ENCODE measurements at regions not wholly inside any gene's neighbourhood (a gene's known extent, or its start where the extent isn't known, plus 50 kb on each side); places are given as distances from the start of the nearest gene placed in this dataset.
"Not testable (repeated sequence)": the region's sequence is repeated elsewhere in the genome, so short reads cannot be mapped to it uniquely, and the experiment has no call there.

DNA sequence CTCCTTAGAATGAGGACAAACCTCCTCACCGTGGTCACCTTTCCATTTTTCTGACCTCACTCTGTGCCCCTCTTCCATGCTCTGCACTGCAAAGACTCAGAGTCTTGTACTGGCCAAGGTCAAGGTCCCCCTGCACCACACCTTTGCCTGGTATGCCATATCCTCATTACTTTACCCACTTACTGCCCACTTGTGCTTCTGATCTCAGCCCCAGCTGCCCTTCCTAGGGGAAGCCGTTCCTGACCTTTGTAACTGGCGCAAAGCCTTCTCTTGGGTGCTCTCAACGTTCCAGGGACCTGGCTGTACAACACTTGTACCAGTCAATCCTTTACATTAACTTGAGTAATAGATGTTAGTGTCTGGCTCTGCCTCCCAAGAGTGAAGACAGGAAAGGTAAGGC, 256.0 kb downstream of the SV2B start:
- DNase-seq (ENCODE audit: low spot score), result no peak

DNA sequence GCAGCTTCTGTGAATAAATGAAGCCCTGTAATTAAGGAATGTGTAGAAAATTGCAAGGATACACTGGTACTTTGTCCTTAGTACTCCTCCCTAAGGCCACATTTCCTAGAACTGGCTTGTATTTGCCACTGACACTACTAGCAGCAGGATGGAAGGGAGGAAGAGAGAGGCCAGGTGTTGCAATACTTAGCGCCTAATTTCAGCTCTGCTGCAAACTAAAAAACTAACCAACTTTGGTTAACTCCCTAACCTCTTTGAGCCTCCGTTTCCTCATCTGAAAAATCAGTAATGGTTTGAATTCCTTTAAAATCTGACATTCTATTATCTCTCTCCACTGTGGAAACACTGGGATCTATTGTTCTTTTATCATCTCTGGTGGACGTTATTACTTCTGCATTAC, 257.0 kb downstream of the SV2B start:
- DNase-seq (ENCODE audit: low spot score), result no peak

GRCh38 chr15:91357486-91357885, 257.4 kb downstream of the SV2B start:
- no peak for DNase-seq (ENCODE audit: low spot score)

GRCh38 chr15:91358405-91358804, 258.3 kb downstream of the SV2B start:
- no peak for DNase-seq (ENCODE audit: low spot score)

DNA sequence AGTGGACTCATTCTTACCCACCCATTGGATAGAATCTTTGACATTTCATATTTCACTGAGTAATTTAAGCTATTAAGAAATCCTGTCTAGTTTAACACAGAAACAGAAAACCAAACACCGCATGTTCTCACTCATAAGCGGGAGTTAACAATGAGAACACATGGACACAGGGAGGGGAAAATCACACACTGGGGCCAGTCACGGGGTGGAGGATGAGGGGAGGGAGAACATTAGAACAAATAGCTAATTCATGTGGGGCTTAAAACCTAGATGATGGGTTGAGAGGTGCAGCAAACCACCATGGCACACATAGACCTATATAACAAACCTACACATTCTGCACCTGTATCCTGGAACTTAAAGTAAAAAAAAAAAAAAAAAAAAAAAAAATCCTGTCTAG, 261.6 kb downstream of the SV2B start:
- not testable (repeated sequence) for DNase-seq (ENCODE audit: low spot score)

- DNase-seq (ENCODE audit: low spot score), result no peak
Measured at GRCh38 chr15:91366111-91366510, 266.1 kb downstream of the SV2B start.

DNA sequence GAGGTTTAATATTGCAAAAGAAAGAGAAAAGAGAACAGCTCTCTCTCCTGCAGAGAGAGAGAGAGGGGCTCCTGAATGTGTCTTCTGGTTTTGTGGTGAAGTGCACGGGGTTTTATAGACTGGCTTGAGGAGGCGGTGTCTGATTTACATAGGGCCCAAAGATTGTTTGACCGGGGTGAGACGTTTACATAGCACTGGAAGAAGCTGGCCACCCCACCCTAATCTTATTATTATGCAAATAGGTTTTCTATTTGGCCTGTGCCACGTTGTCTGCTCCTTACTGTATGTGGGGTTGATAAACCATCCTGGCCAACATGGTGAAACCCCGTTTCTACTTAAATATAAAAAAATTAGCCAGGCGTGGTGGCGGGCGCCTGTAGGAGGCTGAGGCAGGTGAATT, 268.6 kb downstream of the SV2B start:
- DNase-seq (ENCODE audit: low spot score), result no peak

GRCh38 chr15:91369823-91370222, 269.8 kb downstream of the SV2B start:
- DNase-seq (ENCODE audit: low spot score), result no peak

- DNase-seq (ENCODE audit: low spot score), result not testable (repeated sequence)
Measured at GRCh38 chr15:91371345-91371744, 271.3 kb downstream of the SV2B start.

- DNase-seq (ENCODE audit: low spot score), result no peak
Measured at GRCh38 chr15:91374336-91374735, 274.3 kb downstream of the SV2B start.

- DNase-seq (ENCODE audit: low spot score), result no peak
Measured at GRCh38 chr15:91376038-91376437, 276.0 kb downstream of the SV2B start.

GRCh38 chr15:91380114-91380513, 280.1 kb downstream of the SV2B start:
- DNase-seq (ENCODE audit: low spot score), result no peak

DNA sequence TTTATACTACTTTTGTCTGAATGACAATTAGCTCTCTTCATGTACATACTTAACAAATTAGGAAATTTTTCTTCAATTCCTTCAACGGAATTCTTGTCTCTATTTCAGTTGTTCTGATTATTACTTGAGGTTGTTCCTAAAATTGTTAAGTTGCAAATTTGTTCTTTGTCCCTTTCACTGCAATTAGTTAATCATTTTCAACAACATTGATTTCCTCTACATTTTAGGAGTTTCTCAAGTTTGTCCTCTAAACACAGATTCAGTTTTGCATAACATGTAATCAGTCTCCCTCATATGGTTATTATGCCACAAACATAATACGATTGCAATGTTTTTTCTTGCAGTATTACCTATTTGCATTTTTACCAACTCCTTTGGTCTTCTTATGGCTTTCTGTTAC, 283.5 kb downstream of the SV2B start:
- DNase-seq (ENCODE audit: low spot score), result no peak

DNA sequence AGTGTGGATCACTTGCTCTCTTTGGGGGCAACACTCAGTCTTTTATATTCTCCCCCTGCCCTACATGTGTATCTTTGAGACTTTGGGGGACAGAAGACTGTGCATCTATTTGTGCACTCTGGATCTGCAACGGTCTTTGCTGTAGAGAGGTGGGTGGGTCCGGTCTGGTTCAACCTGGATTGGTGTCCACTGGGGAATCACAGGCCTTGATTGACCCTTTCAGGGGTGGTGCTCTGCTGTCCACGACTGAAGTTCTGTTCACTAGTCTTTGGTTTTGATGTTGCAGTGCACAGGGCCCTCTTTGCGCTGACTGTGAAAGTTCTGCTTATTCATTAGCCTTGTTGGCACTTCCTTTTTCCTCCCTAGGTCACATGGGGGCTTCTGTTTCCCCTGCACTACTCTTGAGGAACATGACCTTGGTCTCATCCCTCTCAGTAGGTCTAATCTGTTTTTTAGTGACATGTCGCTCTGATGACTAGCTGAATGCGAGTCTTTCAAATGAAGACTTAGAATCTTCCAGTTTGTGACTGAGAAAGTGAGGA, 284.2 kb downstream of the SV2B start:
- DNase-seq (ENCODE audit: low spot score), result no peak

GRCh38 chr15:91385311-91385710, 285.3 kb downstream of the SV2B start:
- DNase-seq (ENCODE audit: low spot score), result no peak

DNA sequence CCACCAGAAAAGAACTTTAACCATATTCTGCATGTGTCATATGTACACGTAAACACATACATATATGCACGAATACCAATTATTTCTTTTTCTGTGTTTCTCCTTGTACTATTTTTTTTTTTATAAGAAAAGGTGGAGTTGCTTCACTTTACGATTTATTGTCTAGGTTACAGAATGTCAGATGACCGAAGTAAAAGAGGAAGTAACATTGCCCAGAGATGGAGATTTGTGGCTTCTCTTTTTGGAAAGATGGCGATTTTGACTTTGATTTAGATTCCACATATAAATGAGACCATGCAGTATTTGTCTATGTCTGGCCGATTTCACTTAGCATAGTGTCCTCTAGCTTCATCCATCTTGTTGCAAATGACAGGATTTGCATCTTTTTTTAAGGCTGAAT, 293.1 kb downstream of the SV2B start:
- DNase-seq (ENCODE audit: low spot score), result no peak

DNA sequence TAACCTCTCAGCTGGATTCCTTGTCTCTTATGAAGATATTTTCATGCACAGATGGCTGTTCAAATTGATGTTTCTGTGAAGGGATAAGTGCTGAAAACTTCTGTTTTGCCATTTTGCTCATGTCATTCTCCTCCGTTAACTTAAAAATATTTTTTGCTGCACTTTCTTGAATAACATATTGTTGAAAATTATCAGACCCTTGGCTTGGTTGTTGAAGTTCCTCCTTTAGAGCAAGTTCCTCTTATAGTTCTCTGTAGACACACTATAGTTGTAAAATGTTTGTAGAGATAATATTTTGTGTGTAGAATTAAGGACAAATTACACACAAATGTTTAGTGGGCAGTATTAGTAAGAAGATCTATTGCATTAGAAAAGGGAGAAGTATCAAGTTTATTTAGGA, 300.4 kb downstream of the SV2B start:
- DNase-seq (ENCODE audit: low spot score), result no peak

DNA sequence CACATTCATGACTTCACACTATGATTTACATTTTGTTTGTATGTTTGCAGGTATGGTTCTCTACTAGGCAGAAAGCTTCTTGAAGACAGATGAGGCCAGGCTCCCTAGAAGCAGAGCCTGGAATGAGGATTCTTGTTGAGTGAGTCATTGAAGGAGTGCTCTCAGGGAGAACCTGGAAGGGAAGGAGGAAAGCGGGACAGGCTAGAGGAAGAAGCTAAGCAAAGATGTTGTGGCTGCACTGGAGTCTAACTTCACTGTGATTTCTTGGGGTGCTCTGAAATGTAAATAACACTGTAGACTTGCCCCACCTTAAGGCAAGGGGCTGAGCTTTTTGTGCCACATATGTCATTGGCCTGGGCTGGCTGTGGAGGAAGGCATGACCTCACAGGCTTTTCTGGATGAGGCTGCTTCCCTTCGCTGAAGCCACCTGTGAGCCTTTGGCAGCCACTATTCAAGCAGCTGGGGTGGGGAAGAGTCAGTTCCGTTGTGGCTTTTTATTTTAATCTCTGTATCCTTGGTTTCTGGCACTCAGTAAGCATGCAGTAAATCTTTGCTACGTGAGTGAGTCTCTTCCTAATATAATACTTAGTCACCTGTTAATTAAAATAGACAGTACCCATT, 307.3 kb downstream of the SV2B start:
- DNase-seq (ENCODE audit: low spot score), result peak; percentile 59

GRCh38 chr15:91408476-91409076, 308.5 kb downstream of the SV2B start:
- DNase-seq (ENCODE audit: low spot score), result no peak

DNA sequence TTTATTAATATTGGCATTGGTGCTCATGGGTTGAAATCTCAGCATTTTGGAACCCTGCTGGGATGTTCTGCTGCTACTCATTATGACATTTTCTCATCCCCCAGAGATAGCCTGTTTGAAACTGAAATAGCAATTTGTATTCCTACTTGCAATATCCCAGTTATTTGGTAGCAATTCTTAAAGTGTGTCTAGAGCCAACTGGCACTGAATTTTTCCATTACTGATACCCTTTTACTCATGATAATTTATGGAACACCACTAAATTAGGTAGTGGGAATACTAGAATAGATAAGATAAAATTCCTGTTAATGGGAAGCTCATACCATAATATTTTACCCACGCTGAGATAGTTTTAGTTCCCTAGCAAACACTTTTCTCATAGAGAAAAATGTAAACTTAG, 309.3 kb downstream of the SV2B start:
- no peak for DNase-seq (ENCODE audit: low spot score)

DNA sequence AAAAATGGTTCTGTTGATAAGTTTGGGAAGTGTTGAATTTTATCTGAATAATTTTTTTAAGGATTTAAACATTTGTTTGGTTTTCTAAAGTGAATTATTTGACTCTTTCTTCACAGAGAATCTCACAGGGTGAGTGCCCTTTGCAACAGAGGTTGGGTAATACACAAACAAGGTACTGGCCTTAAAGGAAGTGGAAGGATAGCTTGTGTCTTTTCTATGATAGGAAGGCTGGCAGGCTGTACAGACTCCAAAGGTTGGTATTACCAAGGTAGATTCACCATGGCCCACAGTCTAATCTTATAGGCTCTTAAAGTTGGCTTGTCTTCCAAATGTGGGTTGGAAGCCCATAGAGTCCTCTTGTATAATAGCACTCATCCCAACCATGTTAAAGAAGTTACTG, 311.5 kb downstream of the SV2B start:
- DNase-seq (ENCODE audit: low spot score), result no peak

DNA sequence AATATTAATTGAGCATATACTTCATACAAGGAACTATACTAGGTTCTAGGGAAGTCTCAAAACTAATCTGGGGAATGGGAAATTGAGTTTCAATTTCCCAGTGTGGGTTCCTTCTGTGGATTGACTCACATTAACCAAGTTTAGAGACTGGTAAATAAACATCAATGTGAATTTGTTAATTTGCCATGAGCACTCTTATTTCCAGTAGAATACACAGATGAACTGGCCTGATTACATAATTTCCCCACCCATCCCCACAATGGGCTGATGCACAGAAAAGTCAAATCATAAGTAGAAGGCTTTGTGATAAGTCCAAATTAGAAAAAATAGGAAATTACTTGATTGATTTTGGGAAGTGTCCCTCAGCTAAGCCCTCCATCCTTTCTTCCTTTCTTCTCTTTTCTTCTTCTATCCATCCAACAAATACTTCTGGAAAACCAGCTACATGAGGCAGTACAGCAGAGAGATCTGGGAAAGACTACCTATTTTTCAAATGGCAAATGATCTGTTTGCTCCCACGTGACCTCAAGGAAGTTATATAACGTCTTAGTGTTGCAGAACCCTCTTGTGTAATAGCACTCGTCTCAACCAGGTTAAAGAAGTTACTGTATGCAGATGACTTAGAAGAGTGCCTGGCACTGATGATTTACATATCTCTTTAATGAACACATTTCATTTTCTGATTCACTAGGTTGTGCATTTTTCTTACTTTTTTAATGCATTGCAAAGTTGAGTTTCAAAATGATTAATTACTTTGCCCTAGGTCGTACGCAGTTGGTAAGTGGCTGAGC, 312.3 kb downstream of the SV2B start:
- DNase-seq (ENCODE audit: low spot score), result no peak

DNA sequence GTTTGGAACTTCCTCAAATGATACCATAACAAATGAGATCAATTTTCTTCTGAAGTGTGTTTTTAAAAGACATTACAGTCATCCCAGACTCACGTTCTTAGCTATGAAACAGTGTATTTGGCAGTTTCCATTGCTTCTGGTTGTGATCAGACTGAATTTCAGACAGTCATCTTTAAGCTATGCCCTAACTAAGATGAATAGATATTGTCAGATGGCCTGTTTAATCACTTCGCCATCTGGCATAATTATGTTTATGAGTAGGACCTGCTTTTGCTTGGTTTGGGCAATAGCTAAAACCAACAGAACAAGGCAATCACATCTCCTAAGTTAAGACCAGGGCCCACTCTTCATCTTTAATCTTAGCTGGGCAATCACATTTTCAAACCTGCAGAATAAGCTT, 313.1 kb downstream of the SV2B start:
- no peak for DNase-seq (ENCODE audit: low spot score)

All from LoVo (cell line).